Esophagus muscularis mucosa (tissue), 4 donors: ENCODE measurements at regions not wholly inside any gene's neighbourhood (a gene's known extent, or its start where the extent isn't known, plus 50 kb on each side); places are given as distances from the start of the nearest gene placed in this dataset.

Experiments
- DNase-seq: peaks from one replicate; pipeline ENCODE4 v3.0.0-alpha.2; 2017; ENCODE audit errors: extremely low spot score
- H3K27ac ChIP-seq, 4 donors: fragments of 200-600 bp; sonication (generic); replicated peaks in 1 of 4; 1 replicate in 3 of 4; 2 replicates in 1 of 4; pipeline ENCODE4 v1.5.1; 2016 to 2019; ENCODE audit warnings: mild to moderate bottlenecking in 1 of 4
- H3K27me3 ChIP-seq, 4 donors: fragments of 200-600 bp; sonication (generic); one replicate each; pipeline versions ENCODE4 v1.5.1 to v1.6.0; 2016 to 2019
- H3K36me3 ChIP-seq, 4 donors: fragments of 200-600 bp; sonication (generic); one replicate each; pipeline ENCODE4 v1.5.1; 2016 to 2019
- H3K4me1 ChIP-seq, 4 donors: fragments of 200-600 bp; sonication (generic); one replicate each; pipeline ENCODE4 v1.5.1; 2016 to 2019
- H3K4me3 ChIP-seq, 4 donors: fragments of 200-600 bp; sonication (generic); 1 replicate in 2 of 4; 2 replicates in 2 of 4; pipeline ENCODE4 v1.5.1; 2016 to 2019; ENCODE audit warnings: mild to moderate bottlenecking in 4 of 4, moderate library complexity in 1 of 4
- H3K9me3 ChIP-seq, 4 donors: fragments of 200-600 bp; sonication (generic); 1 replicate in 3 of 4; 2 replicates in 1 of 4; pipeline ENCODE4 v1.5.1; 2016 to 2019
- CTCF ChIP-seq, 3 experiments: fragments of 200-600 bp in 2 of 3; fragments of 450-650 bp in 1 of 3; sonication (generic) in 2 of 3; IDR thresholded peaks; one replicate each; pipeline ENCODE4 v1.5.1; 2017 to 2019; ENCODE audit warnings: antibody characterized with exemption in 3 of 3, mild to moderate bottlenecking in 2 of 3, moderate library complexity in 1 of 3
- EP300 ChIP-seq: sonication (generic); formaldehyde crosslinking; IDR thresholded peaks from one replicate; pipeline ENCODE4 v1.6.1; 2017; ENCODE audit warnings: antibody characterized with exemption
- POLR2A ChIP-seq: fragments of 450-650 bp; IDR thresholded peaks from one replicate; pipeline ENCODE4 v1.6.1; 2017; ENCODE audit warnings: antibody characterized with exemption, moderate library complexity, mild to moderate bottlenecking, low read depth
- POLR2AphosphoS5 ChIP-seq, 2 donors: sonication (generic); formaldehyde crosslinking; IDR thresholded peaks; one replicate each; pipeline ENCODE4 v1.6.1; 2017; ENCODE audit warnings: antibody characterized with exemption in 2 of 2
- WGBS: methylation state at CpG from one replicate; pipeline ENCODE4 v1.1.5; 2018; 5-methylcytosine and 5-hydroxymethylcytosine counted together
- intact Hi-C: fragments of 100-400 bp; cut with DNase I; formaldehyde crosslinking; loops from one replicate; pipeline ENCODE4 v1.15.1; 2023

GRCh38 chr6:148183776-148184175 lies 158.9 kb upstream of the SASH1 start:
- intact Hi-C loops: no loop called here

GRCh38 chr6:148186916-148187315 lies 155.7 kb upstream of the SASH1 start:
- no peak for DNase-seq
- Histone ChIP-seq H3K27me3 (no peaks in the 10 kb centered on the region), H3K36me3 (no peaks in the 10 kb centered on the region), H3K27ac (no peak overlapping the region), H3K4me1 (peaks cover 2 to 7% (median 6%) of the 10 kb centered on the region in 4 donors), H3K4me3 (no peak overlapping the region), H3K9me3 (no peaks in the 10 kb centered on the region)
- intact Hi-C loops: no loop called here
- WGBS: 84% methylated on average over 5 of the region's 5 CpGs
- no peak for TF ChIP-seq CTCF (IDR thresholded peaks at IDR 0.05)
- TF ChIP-seq POLR2AphosphoS5 (IDR thresholded peaks at IDR 0.05): no peak
- no peak for TF ChIP-seq EP300
- TF ChIP-seq POLR2A: no peak

More at GRCh38 chr6:148183776-148184175, 158.9 kb upstream of the SASH1 start:
- TF ChIP-seq POLR2AphosphoS5 (IDR thresholded peaks at IDR 0.05) (no peak), POLR2A (no peak), EP300 (no peak), CTCF (IDR thresholded peaks at IDR 0.05) (no peak)
- Histone ChIP-seq H3K9me3 (no peaks in the 10 kb centered on the region), H3K27ac (no peak overlapping the region), H3K27me3 (no peaks in the 10 kb centered on the region), H3K36me3 (no peaks in the 10 kb centered on the region), H3K4me3 (no peak overlapping the region), H3K4me1 (no peaks in the 10 kb centered on the region)
- 83% methylated on average over 2 of the region's 2 CpGs for WGBS
- no peak for DNase-seq

GRCh38 chr6:148192310-148192709 lies 150.3 kb upstream of the SASH1 start:
- TF ChIP-seq POLR2A (no peak), EP300 (no peak), CTCF (IDR thresholded peaks at IDR 0.05) (no peak), POLR2AphosphoS5 (IDR thresholded peaks at IDR 0.05) (no peak)
- no peak overlapping the region for H3K4me3 ChIP-seq
- no peaks in the 10 kb centered on the region for H3K27me3 ChIP-seq
- no peak overlapping the region for H3K27ac ChIP-seq
- peaks cover 4 to 12% (median 8%) of the 10 kb centered on the region in 4 donors for H3K4me1 ChIP-seq
- no peaks in the 10 kb centered on the region for H3K9me3 ChIP-seq
- 87% methylated on average over 4 of the region's 4 CpGs for WGBS
- intact Hi-C loops: no loop called here
- no peak for DNase-seq
- no peaks in the 10 kb centered on the region for H3K36me3 ChIP-seq

- DNase-seq: no peak
- H3K36me3 ChIP-seq: no peaks in the 10 kb centered on the region
- peaks cover 4 to 12% (median 8%) of the 10 kb centered on the region in 4 donors for H3K4me1 ChIP-seq
- WGBS: 83% methylated on average over 5 of the region's 5 CpGs
- TF ChIP-seq CTCF (IDR thresholded peaks at IDR 0.05): no peak
- no peak for TF ChIP-seq EP300
- H3K9me3 ChIP-seq: no peaks in the 10 kb centered on the region
- no peaks in the 10 kb centered on the region for H3K27me3 ChIP-seq
- intact Hi-C loops: no loop called here
- no peak overlapping the region for H3K27ac ChIP-seq
- H3K4me3 ChIP-seq: no peak overlapping the region
Observed at GRCh38 chr6:148193063-148193680, 149.5 kb upstream of the SASH1 start.

- Histone ChIP-seq H3K4me3 (no peak overlapping the region), H3K27ac (no peak overlapping the region), H3K27me3 (no peaks in the 10 kb centered on the region), H3K9me3 (no peaks in the 10 kb centered on the region), H3K36me3 (no peaks in the 10 kb centered on the region), H3K4me1 (peaks cover 7 to 20% (median 13%) of the 10 kb centered on the region in 4 donors)
- WGBS: 93% methylated on average over 5 of the region's 5 CpGs
- TF ChIP-seq POLR2A (no peak), POLR2AphosphoS5 (IDR thresholded peaks at IDR 0.05) (no peak), EP300 (no peak), CTCF (IDR thresholded peaks at IDR 0.05) (no peak)
- intact Hi-C loops: no loop called here
- no peak for DNase-seq
Observed at GRCh38 chr6:148195511-148195910, 147.1 kb upstream of the SASH1 start.
